Transverse colon (tissue), 4 donors: ENCODE measurements at regions not wholly inside any gene's neighbourhood (a gene's known extent, or its start where the extent isn't known, plus 50 kb on each side); places are given as distances from the start of the nearest gene placed in this dataset.

Experiments
- DNase-seq: peaks from one replicate; pipeline ENCODE4 v3.0.0-alpha.2; 2019
- H3K27ac ChIP-seq, 4 donors: fragments of 200-600 bp; sonication (generic); 2 replicates each; pipeline ENCODE4 v1.5.1; 2016 to 2018; ENCODE audit warnings: inconsistent platforms in 4 of 4
- H3K27me3 ChIP-seq: fragments of 200-600 bp; sonication (generic); 2 replicates; pipeline ENCODE4 v1.5.1; 2017; ENCODE audit warnings: inconsistent platforms
- H3K36me3 ChIP-seq, 4 donors: fragments of 200-600 bp; sonication (generic); 2 replicates each; pipeline ENCODE4 v1.5.1; 2017 to 2019; ENCODE audit warnings: inconsistent platforms in 4 of 4
- H3K4me1 ChIP-seq, 4 donors: fragments of 200-600 bp; sonication (generic); 2 replicates each; pipeline ENCODE4 v1.5.1; 2017 to 2020; ENCODE audit warnings: inconsistent platforms in 4 of 4
- H3K4me3 ChIP-seq, 4 donors: fragments of 200-600 bp; sonication (generic); 1 replicate in 1 of 4; 2 replicates in 3 of 4; pipeline versions ENCODE4 v1.5.1 to v1.6.1; 2017 to 2019; ENCODE audit warnings: inconsistent platforms in 4 of 4
- H3K9me3 ChIP-seq, 2 donors: fragments of 200-600 bp; sonication (generic); 2 replicates each; pipeline ENCODE4 v1.5.1; 2017 to 2019; ENCODE audit warnings: inconsistent platforms in 2 of 2
- CTCF ChIP-seq, 5 experiments: fragments of 200-600 bp in 3 of 5; fragments of 450-650 bp in 2 of 5; sonication (generic) in 3 of 5; IDR thresholded peaks; 1 replicate in 2 of 5; 2 replicates in 3 of 5; pipeline ENCODE4 v1.5.1; 2016 to 2017; ENCODE audit warnings: antibody characterized with exemption in 5 of 5, inconsistent platforms in 3 of 5, mild to moderate bottlenecking in 2 of 5, moderate library complexity in 1 of 5
- EP300 ChIP-seq: sonication (generic); formaldehyde crosslinking; IDR thresholded peaks from one replicate; pipeline ENCODE4 v1.6.1; 2017; ENCODE audit warnings: antibody characterized with exemption, low read depth
- POLR2A ChIP-seq: fragments of 450-650 bp; IDR thresholded peaks from one replicate; pipeline ENCODE4 v1.6.1; 2016; ENCODE audit warnings: antibody characterized with exemption, mild to moderate bottlenecking, moderate library complexity
- POLR2AphosphoS5 ChIP-seq, 3 donors: sonication (generic); formaldehyde crosslinking; IDR thresholded peaks; one replicate each; pipeline ENCODE4 v1.6.1; 2016; ENCODE audit warnings: antibody characterized with exemption in 3 of 3
- WGBS, 2 donors: methylation state at CpG; one replicate each; pipeline ENCODE4 v1.1.5; 2018; ENCODE audit warnings: low coverage in 1 of 2; 5-methylcytosine and 5-hydroxymethylcytosine counted together
- in situ Hi-C, 4 donors: fragments of 200-750 bp; cut with MboI; loops; one replicate each; pipeline versions ENCODE4 v1.15.0 to v1.15.1; 2017; ENCODE audit warnings: low sequenced_read_pairs in 3 of 4, low pct_ligation_motif_present in 1 of 4, low pct_unique_long_range_greater_than_20kb in 1 of 4
- intact Hi-C: fragments of 100-400 bp; cut with DNase I; formaldehyde crosslinking; loops from one replicate; pipeline ENCODE4 v1.15.1; 2023; ENCODE audit warnings: low total_unique reads

DNA sequence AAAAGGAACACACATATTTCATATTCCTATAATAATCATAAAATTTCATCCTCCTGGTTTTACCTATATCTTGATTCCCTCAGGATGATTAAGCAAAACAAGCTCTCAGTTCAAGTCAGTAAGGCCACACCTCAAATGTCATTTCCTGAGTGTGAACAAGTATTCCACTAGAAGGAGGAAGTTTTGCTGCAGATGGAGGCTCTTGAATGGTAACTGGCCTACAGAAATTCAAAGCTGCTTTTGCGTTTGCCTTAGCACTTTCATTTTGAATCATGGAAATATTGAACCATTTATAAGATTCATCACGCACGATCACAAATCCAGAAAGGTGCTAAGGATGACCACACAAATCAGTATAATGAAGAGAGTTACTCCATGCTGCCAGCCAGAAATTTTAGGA is 254.4 kb upstream of the CXXC4 start:
- Histone ChIP-seq H3K4me3 (no peak overlapping the region), H3K27ac (no peak overlapping the region), H3K4me1 (no peaks in the 10 kb centered on the region), H3K36me3 (no peaks in the 10 kb centered on the region), H3K27me3 (no peaks in the 10 kb centered on the region), H3K9me3 (no peaks in the 10 kb centered on the region)
- DNase-seq: no peak
- WGBS, 2 donors: 64 to 67% methylated on average over 3 of the region's 3 CpGs
- TF ChIP-seq EP300 (no peak), POLR2AphosphoS5 (IDR thresholded peaks at IDR 0.05) (no peak), POLR2A (no peak), CTCF (IDR thresholded peaks at IDR 0.05) (no peak)
- in situ Hi-C loops (no loop called here), intact Hi-C loops (no loop called here)

DNA sequence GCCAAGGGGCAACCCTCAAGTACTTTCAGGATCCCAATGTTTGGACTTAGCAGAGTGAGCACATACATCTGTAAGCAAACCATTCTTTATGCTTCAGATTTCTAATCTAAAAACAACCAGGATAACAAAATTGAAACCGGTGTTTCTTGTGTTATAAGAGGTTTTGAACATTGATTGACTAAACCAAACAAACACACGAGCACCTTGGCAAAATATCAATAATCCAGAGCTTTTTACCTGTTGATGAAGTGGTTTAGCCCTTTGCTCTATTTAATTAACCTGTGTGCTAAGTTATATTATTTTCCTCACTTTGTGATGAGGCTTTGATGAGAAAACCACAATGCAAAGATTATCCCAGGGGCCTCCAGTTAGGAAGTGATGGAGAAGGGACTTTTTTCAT is 255.3 kb upstream of the CXXC4 start:
- Histone ChIP-seq H3K27ac (no peak overlapping the region), H3K36me3 (no peaks in the 10 kb centered on the region), H3K4me3 (no peak overlapping the region), H3K4me1 (no peaks in the 10 kb centered on the region), H3K27me3 (no peaks in the 10 kb centered on the region), H3K9me3 (no peaks in the 10 kb centered on the region)
- intact Hi-C loops: no loop called here
- no peak for DNase-seq
- no peak for TF ChIP-seq POLR2A
- TF ChIP-seq CTCF (IDR thresholded peaks at IDR 0.05): no peak
- TF ChIP-seq EP300: no peak
- TF ChIP-seq POLR2AphosphoS5 (IDR thresholded peaks at IDR 0.05): no peak
- WGBS, 2 donors: 48 to 60% methylated on average over 2 of the region's 2 CpGs
- in situ Hi-C loops: no loop called here

- intact Hi-C loops: no loop called here
- no peak overlapping the region for H3K27ac ChIP-seq
- WGBS, 2 donors: 86 to 87% methylated on average over 2 of the region's 2 CpGs
Observed at GRCh38 chr4:104751468-104751867, 256.8 kb upstream of the CXXC4 start.

DNA sequence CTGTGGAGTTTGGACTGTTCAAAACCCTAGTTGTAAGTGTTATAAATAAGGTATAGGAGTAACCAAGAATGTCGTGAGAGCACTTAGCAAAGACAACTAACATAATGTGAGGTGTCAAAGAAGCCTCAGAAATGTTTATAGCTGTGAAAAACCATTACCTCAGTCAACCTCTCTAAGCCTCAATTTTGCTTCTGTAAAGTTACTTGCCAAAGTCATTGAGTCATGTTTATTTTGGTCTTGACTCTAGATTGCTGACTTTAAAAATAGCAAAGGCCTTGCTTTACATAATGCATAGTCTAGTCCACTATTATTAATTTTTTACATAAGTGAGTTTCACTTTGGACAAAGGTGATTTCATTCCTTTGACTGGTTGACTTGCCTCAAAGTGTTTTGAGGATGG is 257.6 kb upstream of the CXXC4 start:
- H3K27me3 ChIP-seq: no peaks in the 10 kb centered on the region
- 13 to 33% methylated on average over 1 of the region's 1 CpG for WGBS, 2 donors
- no peaks in the 10 kb centered on the region for H3K36me3 ChIP-seq
- in situ Hi-C loops: no loop called here
- no peaks in the 10 kb centered on the region for H3K9me3 ChIP-seq
- no peak overlapping the region for H3K27ac ChIP-seq
- no peak overlapping the region for H3K4me3 ChIP-seq
- H3K4me1 ChIP-seq: no peaks in the 10 kb centered on the region
- TF ChIP-seq EP300 (no peak), POLR2AphosphoS5 (IDR thresholded peaks at IDR 0.05) (no peak)
- intact Hi-C loops: no loop called here
- DNase-seq: no peak

More at GRCh38 chr4:104751468-104751867, 256.8 kb upstream of the CXXC4 start:
- Histone ChIP-seq H3K9me3 (no peaks in the 10 kb centered on the region), H3K27me3 (no peaks in the 10 kb centered on the region), H3K4me1 (no peaks in the 10 kb centered on the region), H3K36me3 (no peaks in the 10 kb centered on the region), H3K4me3 (no peak overlapping the region)
- TF ChIP-seq POLR2AphosphoS5 (IDR thresholded peaks at IDR 0.05): no peak
- TF ChIP-seq EP300: no peak
- TF ChIP-seq POLR2A: no peak
- no peak for TF ChIP-seq CTCF (IDR thresholded peaks at IDR 0.05)
- in situ Hi-C loops: no loop called here
- DNase-seq: no peak

DNA sequence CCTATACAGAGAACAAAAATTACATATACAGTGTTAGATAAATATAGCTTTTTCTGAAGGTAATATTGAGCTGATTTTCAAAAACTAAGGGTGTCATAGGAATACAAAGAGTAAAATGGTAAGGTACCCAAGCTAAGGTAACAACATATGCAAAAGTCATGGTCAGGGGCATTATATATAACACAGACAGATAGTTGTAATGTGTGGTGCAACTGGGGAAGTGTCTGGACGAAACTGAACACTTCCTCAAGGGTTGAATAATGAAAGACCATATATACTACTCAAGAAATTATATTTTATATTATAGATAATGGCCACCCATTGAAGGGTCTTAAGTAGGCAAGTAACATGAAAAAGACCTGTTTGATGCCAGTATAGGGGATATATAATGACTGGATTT is 262.1 kb upstream of the CXXC4 start:
- H3K27ac ChIP-seq: no peak overlapping the region
- in situ Hi-C loops: no loop called here
- no peak for DNase-seq
- H3K36me3 ChIP-seq: no peaks in the 10 kb centered on the region
- no peaks in the 10 kb centered on the region for H3K27me3 ChIP-seq
- H3K4me1 ChIP-seq: no peaks in the 10 kb centered on the region
- intact Hi-C loops: no loop called here
- no peak for TF ChIP-seq EP300
- no peak for TF ChIP-seq POLR2A
- no peak for TF ChIP-seq POLR2AphosphoS5 (IDR thresholded peaks at IDR 0.05)
- TF ChIP-seq CTCF (IDR thresholded peaks at IDR 0.05): no peak
- 69 to 91% methylated on average over 1 of the region's 1 CpG for WGBS, 2 donors
- H3K4me3 ChIP-seq: no peak overlapping the region
- no peaks in the 10 kb centered on the region for H3K9me3 ChIP-seq
